ENCODE measurements at regions not wholly inside any gene's neighbourhood (a gene's known extent, or its start where the extent isn't known, plus 50 kb on each side); places are given as distances from the start of the nearest gene placed in this dataset.

GRCh38 chr13:111657013-111657412, 336.6 kb downstream of the TEX29 start:
- Histone ChIP-seq H3K27me3 (no peaks in the 10 kb centered on the region), H3K4me1 (no peaks in the 10 kb centered on the region), H3K27ac (no peak overlapping the region), H3K4me3 (no peak overlapping the region), H3K9me3 (no peaks in the 10 kb centered on the region), H3K36me3 (ENCODE audit: low read depth, missing control alignments) (no peaks in the 10 kb centered on the region)
- WGBS, 2 donors: 85 to 94% methylated on average over 5 of the region's 5 CpGs
- no peak for TF ChIP-seq CTCF (IDR thresholded peaks at IDR 0.05)
- TF ChIP-seq POLR2A (IDR thresholded peaks at IDR 0.05): no peak
- no peak for DNase-seq
- intact Hi-C loops (cut with DNase I; ENCODE audit: low total_unique reads): no loop called here

GRCh38 chr13:111658145-111659100, 338.0 kb downstream of the TEX29 start:
- intact Hi-C loops (cut with DNase I; ENCODE audit: low total_unique reads): no loop called here
- 48 to 60% methylated on average over 16 of the region's 16 CpGs for WGBS, 2 donors

GRCh38 chr13:111659219-111659775, 338.9 kb downstream of the TEX29 start:
- no peaks in the 10 kb centered on the region for H3K9me3 ChIP-seq
- no peak overlapping the region for H3K4me3 ChIP-seq
- WGBS, 2 donors: 84 to 87% methylated on average over 9 of the region's 9 CpGs
- H3K27ac ChIP-seq: no peak overlapping the region
- intact Hi-C loops (cut with DNase I; ENCODE audit: low total_unique reads): no loop called here
- TF ChIP-seq CTCF (IDR thresholded peaks at IDR 0.05): no peak
- no peaks in the 10 kb centered on the region for H3K27me3 ChIP-seq
- no peak for DNase-seq
- H3K4me1 ChIP-seq: no peaks in the 10 kb centered on the region
- H3K36me3 ChIP-seq (ENCODE audit: low read depth, missing control alignments): no peaks in the 10 kb centered on the region

More at GRCh38 chr13:111658145-111659100, 338.0 kb downstream of the TEX29 start:
- DNase-seq: no peak
- Histone ChIP-seq H3K9me3 (no peaks in the 10 kb centered on the region), H3K27me3 (no peaks in the 10 kb centered on the region), H3K4me1 (no peaks in the 10 kb centered on the region), H3K4me3 (no peak overlapping the region), H3K36me3 (ENCODE audit: low read depth, missing control alignments) (no peaks in the 10 kb centered on the region), H3K27ac (no peak overlapping the region)
- TF ChIP-seq CTCF (IDR thresholded peaks at IDR 0.05): no peak
- TF ChIP-seq POLR2A (IDR thresholded peaks at IDR 0.05): no peak

- TF ChIP-seq CTCF (IDR thresholded peaks at IDR 0.05) (no peak), POLR2A (IDR thresholded peaks at IDR 0.05) (no peak)
- Histone ChIP-seq H3K4me1 (no peaks in the 10 kb centered on the region), H3K27me3 (no peaks in the 10 kb centered on the region), H3K27ac (no peak overlapping the region), H3K9me3 (no peaks in the 10 kb centered on the region), H3K36me3 (ENCODE audit: low read depth, missing control alignments) (no peaks in the 10 kb centered on the region), H3K4me3 (no peak overlapping the region)
- WGBS, 2 donors: 69 to 78% methylated on average over 7 of the region's 7 CpGs
- intact Hi-C loops (cut with DNase I; ENCODE audit: low total_unique reads): no loop called here
- DNase-seq: no peak
These were observed 339.4 kb downstream of the TEX29 start for GRCh38 chr13:111659842-111660241.

Measured in testis (tissue), 2 donors.